ENCODE measurements at regions not wholly inside any gene's neighbourhood (a gene's known extent, or its start where the extent isn't known, plus 50 kb on each side); places are given as distances from the start of the nearest gene placed in this dataset.

- no peaks in the 10 kb centered on the region for H4K20me1 ChIP-seq (ENCODE audit: control insufficient read depth, extremely low read depth, insufficient read depth, low read length)
- H3K9me3 ChIP-seq (ENCODE audit: control insufficient read depth, insufficient read depth, low read depth, low read length): no peaks in the 10 kb centered on the region
- no peak overlapping the region for H3K9ac ChIP-seq (ENCODE audit: insufficient read depth, low read length)
- TF ChIP-seq CTCF (conservative IDR thresholded peaks at IDR 0.05 in 1 of 2, IDR thresholded peaks at IDR 0.05 in 1 of 2; ENCODE audit: low read depth in 1 of 2, low read length in 2 of 2) (no peak), EZH2 (IDR thresholded peaks at IDR 0.05; ENCODE audit: low read length, missing control alignments) (no peak)
- peaks cover 9% of the 10 kb centered on the region for H3K27me3 ChIP-seq (ENCODE audit: control insufficient read depth, insufficient read depth, low read length)
- DNase-seq (ENCODE audit: low read depth in 2 of 2): no peak
- no peaks in the 10 kb centered on the region for H3K79me2 ChIP-seq (ENCODE audit: control insufficient read depth, insufficient read depth, low read length)
- no peak overlapping the region for H3K27ac ChIP-seq (ENCODE audit: insufficient read depth, low read length)
- no peak overlapping the region for H3K4me2 ChIP-seq (ENCODE audit: extremely low read depth, insufficient read depth, low read length)
- H3K36me3 ChIP-seq (ENCODE audit: control insufficient read depth, insufficient read depth, low read length): no peaks in the 10 kb centered on the region
- no peaks in the 10 kb centered on the region for H3K4me1 ChIP-seq (ENCODE audit: control insufficient read depth, extremely low read depth, insufficient read depth, low read length)
- no peak overlapping the region for H2AFZ ChIP-seq (ENCODE audit: low read length)
- H3K4me3 ChIP-seq (replicated peaks in 1 of 4; ENCODE audit: control extremely low read depth in 1 of 4, insufficient read depth in 1 of 4, low read depth in 3 of 4, low read length in 4 of 4): no peak overlapping the region
Measured at GRCh38 chr17:77730376-77730775, 228.1 kb upstream of the TNRC6C start.

- H4K20me1 ChIP-seq (ENCODE audit: control insufficient read depth, extremely low read depth, insufficient read depth, low read length): no peaks in the 10 kb centered on the region
- H3K27ac ChIP-seq (ENCODE audit: insufficient read depth, low read length): no peak overlapping the region
- H3K9ac ChIP-seq (ENCODE audit: insufficient read depth, low read length): no peak overlapping the region
- H3K36me3 ChIP-seq (ENCODE audit: control insufficient read depth, insufficient read depth, low read length): no peaks in the 10 kb centered on the region
- H3K79me2 ChIP-seq (ENCODE audit: control insufficient read depth, insufficient read depth, low read length): no peaks in the 10 kb centered on the region
- no peak overlapping the region for H2AFZ ChIP-seq (ENCODE audit: low read length)
- no peak for DNase-seq (ENCODE audit: low read depth in 2 of 2)
- no peaks in the 10 kb centered on the region for H3K4me1 ChIP-seq (ENCODE audit: control insufficient read depth, extremely low read depth, insufficient read depth, low read length)
- no peak overlapping the region for H3K4me3 ChIP-seq (replicated peaks in 1 of 4; ENCODE audit: control extremely low read depth in 1 of 4, insufficient read depth in 1 of 4, low read depth in 3 of 4, low read length in 4 of 4)
- no peak for TF ChIP-seq EZH2 (IDR thresholded peaks at IDR 0.05; ENCODE audit: low read length, missing control alignments)
- TF ChIP-seq CTCF (conservative IDR thresholded peaks at IDR 0.05 in 1 of 2, IDR thresholded peaks at IDR 0.05 in 1 of 2; ENCODE audit: low read depth in 1 of 2, low read length in 2 of 2): no peak
- peaks cover 11% of the 10 kb centered on the region for H3K27me3 ChIP-seq (ENCODE audit: control insufficient read depth, insufficient read depth, low read length)
- H3K4me2 ChIP-seq (ENCODE audit: extremely low read depth, insufficient read depth, low read length): no peak overlapping the region
- no peaks in the 10 kb centered on the region for H3K9me3 ChIP-seq (ENCODE audit: control insufficient read depth, insufficient read depth, low read depth, low read length)
Measured at GRCh38 chr17:77733576-77734296, 224.8 kb upstream of the TNRC6C start.

DNA sequence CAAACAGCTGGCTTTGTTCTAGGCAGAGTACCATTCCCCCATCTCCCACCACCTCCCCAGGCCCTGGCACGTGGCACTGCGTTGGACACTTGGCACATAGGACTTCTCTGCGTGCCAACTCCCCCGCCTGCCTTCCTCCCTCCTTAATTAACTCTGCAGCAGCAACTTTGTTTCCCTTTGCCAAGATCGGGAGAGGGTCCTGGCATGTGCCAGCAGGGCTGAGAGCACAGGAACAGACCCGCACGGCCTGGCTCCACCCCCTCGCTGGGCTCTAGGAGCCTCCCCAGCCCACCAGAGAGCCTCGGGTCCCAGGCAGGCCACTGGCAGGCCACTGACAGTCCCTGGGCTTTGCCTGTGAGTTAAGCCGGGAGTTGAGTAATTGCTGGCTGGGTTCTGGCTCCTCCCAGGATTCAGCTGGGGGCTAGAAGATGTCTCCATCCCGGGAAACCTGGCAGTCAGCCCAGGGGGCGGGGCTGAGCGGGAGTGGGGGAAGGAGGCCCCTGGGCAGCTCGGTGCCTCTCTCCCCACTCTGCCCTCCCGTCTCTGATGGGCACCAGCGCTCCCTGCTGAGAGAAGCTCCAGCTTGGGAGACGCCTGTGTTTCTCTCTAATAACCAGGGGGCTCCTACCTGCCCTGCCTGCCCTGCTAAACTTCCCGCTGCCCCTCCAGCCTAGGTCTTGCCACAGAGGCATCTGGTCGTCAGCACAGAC is 224.0 kb upstream of the TNRC6C start:
- no peak overlapping the region for H3K4me3 ChIP-seq (replicated peaks in 1 of 4; ENCODE audit: control extremely low read depth in 1 of 4, insufficient read depth in 1 of 4, low read depth in 3 of 4, low read length in 4 of 4)
- TF ChIP-seq CTCF (conservative IDR thresholded peaks at IDR 0.05 in 1 of 2, IDR thresholded peaks at IDR 0.05 in 1 of 2; ENCODE audit: low read depth in 1 of 2, low read length in 2 of 2) (no peak), EZH2 (IDR thresholded peaks at IDR 0.05; ENCODE audit: low read length, missing control alignments) (peak; percentile 19)
- no peak overlapping the region for H3K9ac ChIP-seq (ENCODE audit: insufficient read depth, low read length)
- H3K36me3 ChIP-seq (ENCODE audit: control insufficient read depth, insufficient read depth, low read length): no peaks in the 10 kb centered on the region
- H4K20me1 ChIP-seq (ENCODE audit: control insufficient read depth, extremely low read depth, insufficient read depth, low read length): no peaks in the 10 kb centered on the region
- H3K4me1 ChIP-seq (ENCODE audit: control insufficient read depth, extremely low read depth, insufficient read depth, low read length): no peaks in the 10 kb centered on the region
- H3K79me2 ChIP-seq (ENCODE audit: control insufficient read depth, insufficient read depth, low read length): no peaks in the 10 kb centered on the region
- H3K4me2 ChIP-seq (ENCODE audit: extremely low read depth, insufficient read depth, low read length): no peak overlapping the region
- H3K27me3 ChIP-seq (ENCODE audit: control insufficient read depth, insufficient read depth, low read length): peaks cover 11% of the 10 kb centered on the region
- peak; percentile 49 to 69 for DNase-seq (ENCODE audit: low read depth in 2 of 2)
- no peak overlapping the region for H2AFZ ChIP-seq (ENCODE audit: low read length)
- no peaks in the 10 kb centered on the region for H3K9me3 ChIP-seq (ENCODE audit: control insufficient read depth, insufficient read depth, low read depth, low read length)
- H3K27ac ChIP-seq (ENCODE audit: insufficient read depth, low read length): no peak overlapping the region
